HG03135 (cell line): ENCODE measurements at regions not wholly inside any gene's neighbourhood (a gene's known extent, or its start where the extent isn't known, plus 50 kb on each side); places are given as distances from the start of the nearest gene placed in this dataset.
"Not testable (repeated sequence)": the region's sequence is repeated elsewhere in the genome, so short reads cannot be mapped to it uniquely, and the experiment has no call there.

Source experiments
- ATAC-seq: cut with Tn5 transposase; IDR thresholded peaks from one replicate; pipeline ENCODE4 v1.9.1; 2021; ENCODE audit warnings: mild to moderate bottlenecking, moderate library complexity; ENCODE audit not compliant: unreplicated experiment

- ATAC-seq = no peak
Observed at GRCh38 chr13:56335775-56336174, 804.9 kb upstream of the PRR20A start.

GRCh38 chr13:56338421-56338820 lies 802.3 kb upstream of the PRR20A start:
- ATAC-seq = no peak

DNA sequence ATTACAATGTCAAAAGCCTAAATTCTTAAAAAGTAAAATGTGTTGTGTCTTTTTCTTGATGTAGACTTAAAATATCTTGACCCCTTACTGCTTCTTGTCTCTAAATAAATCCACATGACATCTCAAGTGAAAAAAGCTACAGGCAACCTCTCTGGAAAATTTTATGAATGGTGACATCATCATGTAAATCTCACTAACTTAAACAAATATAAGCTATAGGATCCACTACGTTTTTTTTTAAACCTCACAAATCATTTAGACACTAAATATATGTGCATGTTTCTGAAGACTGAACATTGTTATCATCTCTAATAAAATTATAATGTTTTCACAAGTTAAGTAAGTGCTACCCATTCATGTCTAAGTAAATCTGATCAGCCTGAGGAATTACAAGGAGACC lies 793.7 kb upstream of the PRR20A start:
- ATAC-seq = no peak

DNA sequence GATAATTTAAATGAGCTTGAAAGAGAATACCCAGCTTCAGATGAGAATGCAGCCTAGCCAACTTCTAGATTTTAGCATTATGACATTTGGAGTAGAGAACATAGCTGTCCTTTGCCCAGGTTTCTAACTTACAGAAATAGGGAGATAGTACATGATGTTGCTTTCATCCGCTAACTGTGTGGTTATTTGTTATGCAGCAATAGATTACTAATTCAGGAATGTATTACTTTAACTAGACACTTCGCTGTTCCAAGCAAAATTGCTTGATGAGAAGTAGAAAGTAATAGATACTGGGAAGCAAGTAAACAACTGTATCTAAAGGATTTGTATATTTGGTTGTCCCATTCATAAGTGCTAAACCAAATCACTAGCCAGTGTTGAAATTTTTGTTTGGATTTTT lies 790.9 kb upstream of the PRR20A start:
- ATAC-seq = no peak

DNA sequence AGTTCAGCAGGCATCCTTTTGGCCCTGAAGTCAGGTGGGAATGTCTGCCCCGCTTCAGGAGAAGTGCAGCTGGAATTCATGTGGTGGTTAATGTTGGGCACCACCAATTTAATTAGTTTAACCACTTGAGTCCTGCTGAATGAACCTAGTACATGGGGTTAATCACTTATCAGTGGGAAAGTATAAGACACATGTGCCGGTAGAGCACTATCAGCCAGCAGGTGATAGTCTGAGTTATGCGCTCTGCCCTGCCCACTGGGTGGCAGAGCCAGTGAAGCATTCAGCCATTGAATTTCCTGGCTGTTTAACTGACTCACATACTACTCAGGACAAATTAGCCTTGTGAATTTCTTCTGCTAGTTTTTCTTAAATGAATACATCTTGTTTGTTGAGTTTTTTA lies 789.7 kb upstream of the PRR20A start:
- ATAC-seq = no peak

DNA sequence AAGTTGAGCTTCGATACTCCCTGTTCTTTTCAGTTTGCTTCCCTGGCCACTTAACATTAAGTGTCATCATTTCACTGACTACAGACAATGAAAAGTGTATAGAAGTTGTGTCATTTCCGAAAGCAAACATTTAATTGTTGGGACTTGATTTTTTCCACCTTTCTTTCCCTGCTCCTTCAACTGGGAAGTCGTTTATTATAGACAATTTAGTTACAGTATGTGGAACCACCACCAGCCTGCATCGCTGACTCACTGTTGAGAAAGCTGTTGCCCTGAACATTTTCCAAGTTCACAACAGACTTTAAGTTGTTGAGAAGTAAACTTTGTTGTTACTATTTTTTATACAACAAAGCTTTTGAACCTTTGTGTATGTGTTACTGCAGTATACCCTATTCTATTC lies 788.4 kb upstream of the PRR20A start:
- ATAC-seq = no peak

DNA sequence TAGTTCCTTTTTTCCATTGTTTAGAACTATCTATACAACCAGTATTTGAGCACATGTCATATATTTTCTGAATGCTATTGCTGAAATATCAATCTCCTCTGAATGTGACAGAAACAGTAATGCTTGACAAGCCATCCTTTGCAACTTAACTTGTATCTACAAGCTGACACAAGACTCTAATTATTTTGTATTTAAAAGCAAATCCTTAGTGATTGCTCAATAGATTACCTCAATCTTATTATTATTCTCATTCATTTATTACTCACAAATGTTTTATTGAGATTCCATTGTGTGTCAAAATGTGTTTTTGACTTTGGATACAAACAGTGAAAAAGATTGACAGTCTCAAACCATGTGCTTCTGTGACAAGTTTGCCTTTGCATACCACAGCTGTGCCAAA lies 787.8 kb upstream of the PRR20A start:
- ATAC-seq = no peak

- ATAC-seq = no peak
Observed at GRCh38 chr13:56356690-56357089, 784.0 kb upstream of the PRR20A start.

- ATAC-seq = no peak
Observed at GRCh38 chr13:56378566-56378965, 762.2 kb upstream of the PRR20A start.

- ATAC-seq = no peak
Observed at GRCh38 chr13:56393549-56393948, 747.2 kb upstream of the PRR20A start.

- no peak for ATAC-seq
Observed at GRCh38 chr13:56396318-56396717, 744.4 kb upstream of the PRR20A start.

- no peak for ATAC-seq
Observed at GRCh38 chr13:56400774-56401173, 739.9 kb upstream of the PRR20A start.

GRCh38 chr13:56412856-56413255 lies 727.9 kb upstream of the PRR20A start:
- no peak for ATAC-seq

DNA sequence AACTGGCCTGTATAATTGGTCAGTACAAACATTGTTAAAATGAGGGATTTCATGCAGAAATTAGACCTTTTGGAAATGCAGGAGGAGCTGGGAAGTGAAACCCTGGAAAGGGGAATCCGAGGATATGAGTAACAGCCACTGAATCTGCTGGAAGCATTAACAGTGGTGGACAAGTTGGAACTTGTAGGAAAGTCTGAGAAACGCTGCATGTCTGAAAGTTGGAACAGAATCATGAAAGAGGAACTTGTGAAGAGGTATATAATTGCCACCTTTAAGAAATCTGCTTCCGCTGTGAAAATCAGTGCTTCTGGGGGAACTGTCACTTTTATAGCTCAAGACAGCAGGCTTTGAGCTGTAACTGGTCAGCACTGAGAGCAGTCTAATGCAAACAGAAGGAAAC lies 716.5 kb upstream of the PRR20A start:
- ATAC-seq = no peak

DNA sequence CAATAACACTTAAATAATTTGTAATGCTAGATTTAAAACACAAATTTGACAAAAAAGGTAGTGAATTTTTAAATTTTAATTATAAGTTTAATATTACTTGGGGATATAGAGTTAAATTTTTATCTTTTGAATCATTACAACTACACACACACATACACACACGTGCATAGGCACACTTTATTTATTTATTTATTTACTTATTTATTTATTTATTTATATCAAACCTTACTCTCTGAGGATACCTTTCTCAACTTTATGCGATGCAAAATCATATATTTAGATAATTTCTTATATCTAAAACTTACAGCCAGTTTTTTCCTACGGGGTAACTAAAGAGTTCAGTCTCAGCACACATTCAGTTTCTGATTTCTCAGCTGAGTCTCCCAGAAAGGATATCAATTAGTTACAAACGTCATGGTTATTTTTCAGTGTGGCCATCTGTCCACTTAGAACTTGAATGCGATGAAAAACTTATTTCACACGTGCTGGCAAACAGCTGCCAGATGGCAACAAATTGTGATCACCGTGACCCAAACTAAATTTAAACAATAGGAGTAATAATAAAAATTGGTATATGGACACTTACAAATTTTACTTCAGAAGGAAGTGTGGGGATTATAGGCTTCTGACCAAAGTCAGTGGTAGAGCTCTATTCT lies 683.1 kb upstream of the PRR20A start:
- no peak for ATAC-seq

GRCh38 chr13:56459286-56459685 lies 681.4 kb upstream of the PRR20A start:
- no peak for ATAC-seq

DNA sequence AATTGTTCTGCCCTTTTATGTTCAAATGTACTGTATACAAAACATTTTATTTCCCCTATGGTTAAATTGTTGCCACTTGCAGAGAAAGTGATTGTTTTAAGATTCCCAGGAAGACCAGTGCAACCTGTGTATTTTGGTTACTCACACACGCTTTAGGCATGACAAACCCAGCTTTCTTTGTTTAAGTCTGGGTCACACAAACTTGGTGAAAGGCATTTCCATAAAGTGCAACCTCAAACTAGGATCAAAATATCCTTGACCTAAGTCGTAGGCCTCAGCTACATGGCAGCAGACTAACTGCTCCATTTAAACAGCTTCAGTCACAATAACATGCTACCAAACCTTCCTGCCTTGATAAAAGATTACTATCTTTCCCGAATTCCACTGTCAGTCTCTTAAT lies 639.0 kb upstream of the PRR20A start:
- no peak for ATAC-seq

- no peak for ATAC-seq
Observed at GRCh38 chr13:56510836-56511235, 629.9 kb upstream of the PRR20A start.

GRCh38 chr13:56512336-56512735 lies 628.4 kb upstream of the PRR20A start:
- not testable (repeated sequence) for ATAC-seq

DNA sequence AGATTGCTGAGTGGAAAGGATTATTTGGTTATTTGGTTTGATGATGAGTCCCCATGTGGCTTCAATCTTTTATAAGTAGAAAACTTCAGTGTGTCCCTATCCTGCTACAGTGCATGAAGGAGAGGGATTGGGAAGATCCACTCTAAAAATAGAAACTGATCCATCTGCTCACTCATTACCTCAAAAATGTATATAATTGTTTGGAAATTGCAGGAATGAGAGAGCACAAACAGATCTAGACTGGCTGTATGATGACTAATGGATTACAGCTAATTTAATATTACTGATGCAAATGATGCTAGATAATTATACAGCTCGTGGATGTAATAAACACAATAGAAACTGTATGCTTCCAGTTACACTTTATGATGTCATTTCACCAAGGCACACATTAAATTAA lies 625.3 kb upstream of the PRR20A start:
- no peak for ATAC-seq

- no peak for ATAC-seq
Observed at GRCh38 chr13:56528040-56528790, 612.5 kb upstream of the PRR20A start.

DNA sequence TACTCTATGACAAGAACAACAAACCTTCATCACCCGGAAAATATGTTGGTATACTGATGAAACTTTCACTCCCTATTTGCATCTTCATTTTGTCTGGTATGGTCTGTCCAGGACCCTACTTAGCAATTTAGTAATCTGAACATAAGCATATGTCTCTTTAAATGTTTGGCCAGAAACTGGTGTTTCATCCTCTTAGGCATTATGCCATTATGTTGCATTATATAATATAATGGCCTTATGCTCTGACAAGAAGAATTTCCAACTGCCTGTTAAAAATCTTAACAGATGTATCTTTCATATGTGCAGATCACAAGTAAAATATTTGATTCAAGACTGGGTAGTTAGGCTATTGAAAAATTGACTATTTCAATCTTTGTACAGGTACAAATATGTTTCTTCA lies 610.6 kb upstream of the PRR20A start:
- no peak for ATAC-seq

GRCh38 chr13:56547921-56548320 lies 592.8 kb upstream of the PRR20A start:
- not testable (repeated sequence) for ATAC-seq
